ENCODE measurements at regions not wholly inside any gene's neighbourhood (a gene's known extent, or its start where the extent isn't known, plus 50 kb on each side); places are given as distances from the start of the nearest gene placed in this dataset.

GRCh38 chr5:137808503-137809135 lies 54.5 kb upstream of the HNRNPA0 start:
- TF ChIP-seq CTCF (IDR thresholded peaks at IDR 0.05; ENCODE audit: low read depth, low read length) = no peak
- ChIA-PET CTCF (interaction anchor here (0.5 to 2.9 kb wide), 3 partner anchors 28 to 57 kb away, joined by 3 to 9 read pairs (median 3); no protein-coding TSS in a partner anchor), POLR2A (no interaction called here)
- no peak for DNase-seq (ENCODE audit: low read depth, low spot score)
- Histone ChIP-seq H3K4me3 (ENCODE audit: low read depth, low read length) (no peak overlapping the region), H3K9me3 (ENCODE audit: control insufficient read depth, insufficient read depth, low read length) (no peaks in the 10 kb centered on the region), H3K27me3 (ENCODE audit: control insufficient read depth, insufficient read depth, low read length) (no peaks in the 10 kb centered on the region), H3K27ac (ENCODE audit: low read depth, low read length) (no peak overlapping the region)

- no peak for TF ChIP-seq CTCF (IDR thresholded peaks at IDR 0.05; ENCODE audit: low read depth, low read length)
- Histone ChIP-seq H3K4me3 (ENCODE audit: low read depth, low read length) (no peak overlapping the region), H3K9me3 (ENCODE audit: control insufficient read depth, insufficient read depth, low read length) (no peaks in the 10 kb centered on the region), H3K27ac (ENCODE audit: low read depth, low read length) (no peak overlapping the region), H3K27me3 (ENCODE audit: control insufficient read depth, insufficient read depth, low read length) (peaks cover 6% of the 10 kb centered on the region)
- CTCF ChIA-PET = interaction anchor here (1.0 to 1.3 kb wide), 2 partner anchors 35 to 36 kb away, joined by 3 to 6 read pairs; no protein-coding TSS in a partner anchor
- DNase-seq (ENCODE audit: low read depth, low spot score) = no peak
- POLR2A ChIA-PET = no interaction called here
These were observed 52.3 kb upstream of the MYOT start for GRCh38 chr5:137815202-137815990.
